ENCODE measurements at regions not wholly inside any gene's neighbourhood (a gene's known extent, or its start where the extent isn't known, plus 50 kb on each side); places are given as distances from the start of the nearest gene placed in this dataset.

DNA sequence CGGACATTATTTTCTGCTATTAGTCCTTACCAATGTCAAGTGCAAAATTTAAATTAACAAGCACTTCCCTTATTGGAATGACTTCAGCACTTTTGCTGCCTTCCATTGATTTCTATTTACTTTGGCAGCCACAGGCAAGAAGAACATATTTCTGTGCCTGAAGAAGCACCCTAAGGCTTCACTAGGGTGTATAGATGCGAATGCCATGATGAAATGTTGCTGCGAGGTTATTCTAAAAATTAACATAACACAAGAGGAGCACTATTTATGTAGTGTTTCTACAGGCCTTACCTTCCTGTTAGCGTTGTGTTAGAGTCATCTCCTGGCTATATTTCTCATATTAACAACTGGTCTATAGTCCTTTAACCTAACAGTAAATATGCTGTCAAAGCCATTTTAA is 365.0 kb upstream of the HNRNPA3 start:
- TF ChIP-seq, protein P1, sequence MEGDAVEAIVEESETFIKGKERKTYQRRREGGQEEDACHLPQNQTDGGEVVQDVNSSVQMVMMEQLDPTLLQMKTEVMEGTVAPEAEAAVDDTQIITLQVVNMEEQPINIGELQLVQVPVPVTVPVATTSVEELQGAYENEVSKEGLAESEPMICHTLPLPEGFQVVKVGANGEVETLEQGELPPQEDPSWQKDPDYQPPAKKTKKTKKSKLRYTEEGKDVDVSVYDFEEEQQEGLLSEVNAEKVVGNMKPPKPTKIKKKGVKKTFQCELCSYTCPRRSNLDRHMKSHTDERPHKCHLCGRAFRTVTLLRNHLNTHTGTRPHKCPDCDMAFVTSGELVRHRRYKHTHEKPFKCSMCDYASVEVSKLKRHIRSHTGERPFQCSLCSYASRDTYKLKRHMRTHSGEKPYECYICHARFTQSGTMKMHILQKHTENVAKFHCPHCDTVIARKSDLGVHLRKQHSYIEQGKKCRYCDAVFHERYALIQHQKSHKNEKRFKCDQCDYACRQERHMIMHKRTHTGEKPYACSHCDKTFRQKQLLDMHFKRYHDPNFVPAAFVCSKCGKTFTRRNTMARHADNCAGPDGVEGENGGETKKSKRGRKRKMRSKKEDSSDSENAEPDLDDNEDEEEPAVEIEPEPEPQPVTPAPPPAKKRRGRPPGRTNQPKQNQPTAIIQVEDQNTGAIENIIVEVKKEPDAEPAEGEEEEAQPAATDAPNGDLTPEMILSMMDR (conservative IDR thresholded peaks at IDR 0.05; ENCODE audit: low read depth, low read length) = no peak
- TF ChIP-seq EZH2 (IDR thresholded peaks at IDR 0.05; ENCODE audit: low read length, unreplicated experiment) = no peak
- TF ChIP-seq EZH2phosphoT487 (IDR thresholded peaks at IDR 0.05; ENCODE audit: borderline replicate concordance, low read length) = no peak
